ENCODE measurements at regions not wholly inside any gene's neighbourhood (a gene's known extent, or its start where the extent isn't known, plus 50 kb on each side); places are given as distances from the start of the nearest gene placed in this dataset.

DNA sequence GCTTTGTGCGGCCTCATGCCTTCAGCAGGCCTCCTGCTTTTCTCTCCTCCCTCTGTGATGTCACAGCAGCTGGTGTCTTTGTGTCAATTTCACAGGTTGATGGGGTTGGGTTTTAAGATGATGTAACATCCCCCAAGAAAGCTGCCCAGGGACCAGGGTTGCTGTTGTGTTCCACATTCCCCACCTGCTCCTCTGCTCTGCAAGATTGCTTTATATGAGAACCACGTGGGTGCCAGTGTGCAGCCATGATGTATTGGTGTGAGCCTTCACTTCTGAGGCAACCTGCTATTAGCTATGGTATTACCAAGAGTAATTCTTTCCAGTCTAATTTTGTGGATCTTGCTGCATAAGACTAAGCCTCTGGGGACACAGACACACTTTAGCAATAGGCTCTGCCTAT, 213.0 kb upstream of the ADAMTS16 start:
- Mint-ChIP-seq H3K9me3 (ENCODE audit: low read depth) (no peaks in the 10 kb centered on the region), H3K4me1 (no peaks in the 10 kb centered on the region), H3K27me3 (no peaks in the 10 kb centered on the region), H3K36me3 (ENCODE audit: low read depth) (no peaks in the 10 kb centered on the region), H3K27ac (no peak overlapping the region), H3K4me3 (no peak overlapping the region)
- DNase-seq = no peak
- intact Hi-C loops (cut with DNase I, micrococcal nuclease) = no loop called here
- no peak for ATAC-seq
- ChIA-PET CTCF (no interaction called here), POLR2A (no interaction called here)

DNA sequence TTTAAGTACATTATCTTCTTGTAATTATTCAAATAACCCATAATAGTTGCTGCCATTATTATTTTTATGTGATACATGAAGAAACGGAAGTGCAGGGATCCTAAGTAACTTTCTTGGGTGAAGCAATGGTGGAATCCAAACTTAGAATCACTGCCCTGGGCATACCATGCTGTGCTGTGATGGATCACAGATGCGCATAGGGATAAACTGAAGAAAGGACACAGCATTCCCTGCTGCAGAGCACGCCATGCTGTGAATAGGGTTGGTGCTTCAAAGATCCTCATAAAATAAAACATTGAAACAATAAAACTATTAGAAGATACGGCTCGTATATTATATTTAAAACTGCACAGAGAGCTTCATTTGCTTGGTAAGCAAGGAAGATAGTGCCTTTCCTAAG, 211.7 kb upstream of the ADAMTS16 start:
- POLR2A ChIA-PET = no interaction called here
- DNase-seq (no peak), ATAC-seq (no peak)
- Mint-ChIP-seq H3K27me3 (no peaks in the 10 kb centered on the region), H3K4me1 (no peaks in the 10 kb centered on the region), H3K27ac (no peak overlapping the region), H3K36me3 (ENCODE audit: low read depth) (no peaks in the 10 kb centered on the region), H3K4me3 (no peak overlapping the region), H3K9me3 (ENCODE audit: low read depth) (peaks cover 5% of the 10 kb centered on the region)
- intact Hi-C loops (cut with DNase I, micrococcal nuclease) = no loop called here
- CTCF ChIA-PET = no interaction called here

DNA sequence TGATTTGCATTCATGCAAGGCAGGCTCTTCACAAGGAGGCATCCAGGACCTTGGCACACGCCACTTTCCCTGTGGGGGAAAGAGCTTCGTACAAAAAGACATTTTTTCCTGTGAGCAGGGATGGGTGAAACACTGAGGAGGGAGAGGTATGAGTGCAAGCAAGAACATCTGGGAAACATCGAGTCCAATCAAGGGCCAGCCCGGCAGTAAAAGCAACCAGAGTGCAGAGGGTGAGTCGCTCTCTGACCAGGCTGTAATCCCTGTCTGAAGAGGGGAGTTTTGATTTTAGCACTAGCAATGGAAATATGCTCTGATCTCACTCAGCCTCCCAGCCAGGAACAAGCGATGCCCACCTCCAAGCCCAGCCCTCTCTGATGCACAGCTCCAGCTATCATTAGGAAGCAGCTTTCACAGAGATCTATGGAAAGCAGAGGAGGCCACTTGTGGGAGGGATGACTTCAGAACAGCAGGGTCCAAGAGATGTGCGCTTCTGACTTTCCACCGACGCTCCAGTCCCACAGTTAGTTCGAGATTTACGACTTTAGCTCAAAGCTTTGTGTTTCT, 211.0 kb upstream of the ADAMTS16 start:
- no peak overlapping the region for H3K4me3 Mint-ChIP-seq
- peaks cover 8% of the 10 kb centered on the region for H3K9me3 Mint-ChIP-seq (ENCODE audit: low read depth)
- H3K27me3 Mint-ChIP-seq = no peaks in the 10 kb centered on the region
- POLR2A ChIA-PET = no interaction called here
- CTCF ChIA-PET = no interaction called here
- DNase-seq (no peak), ATAC-seq (no peak)
- no peaks in the 10 kb centered on the region for H3K36me3 Mint-ChIP-seq (ENCODE audit: low read depth)
- no peaks in the 10 kb centered on the region for H3K4me1 Mint-ChIP-seq
- intact Hi-C loops (cut with DNase I, micrococcal nuclease) = no loop called here
- no peak overlapping the region for H3K27ac Mint-ChIP-seq

DNA sequence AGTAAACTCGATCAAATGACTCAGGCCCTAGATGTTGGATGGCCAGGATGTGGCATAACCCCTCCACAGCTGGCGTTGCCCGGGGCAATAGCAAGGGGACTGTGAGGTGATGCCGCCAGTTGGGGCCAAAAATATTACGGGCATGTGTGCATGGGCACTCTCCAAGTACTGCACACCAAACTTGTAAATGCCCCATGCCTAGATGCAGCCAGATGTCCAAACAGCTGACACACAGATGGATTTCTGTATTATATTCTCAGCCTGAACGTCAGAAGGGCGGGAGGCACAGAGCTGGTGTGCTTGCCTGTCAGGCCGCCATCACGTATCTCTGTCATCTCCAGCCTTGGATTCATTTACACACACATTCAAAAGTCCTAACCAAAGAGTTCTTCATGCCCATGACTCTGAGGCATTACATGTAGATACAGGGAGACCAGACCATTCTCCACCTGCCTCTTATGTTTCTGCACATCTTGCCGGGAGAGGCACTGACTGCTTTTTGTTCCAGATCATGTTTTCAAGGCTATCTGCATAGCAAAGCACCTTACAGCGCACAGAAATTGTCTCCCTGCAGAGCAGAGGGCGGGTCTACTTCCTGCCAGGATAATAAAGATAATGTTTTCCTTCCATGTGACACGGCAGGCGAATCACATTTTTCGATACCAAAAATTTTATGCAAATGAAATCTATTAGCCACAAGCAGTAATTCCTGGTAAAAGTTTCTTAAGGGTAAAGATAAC, 200.9 kb upstream of the ADAMTS16 start:
- no peak for ATAC-seq
- Mint-ChIP-seq H3K4me3 (no peak overlapping the region), H3K4me1 (no peaks in the 10 kb centered on the region), H3K27me3 (no peaks in the 10 kb centered on the region), H3K36me3 (ENCODE audit: low read depth) (no peaks in the 10 kb centered on the region), H3K9me3 (ENCODE audit: low read depth) (no peaks in the 10 kb centered on the region), H3K27ac (no peak overlapping the region)
- CTCF ChIA-PET = no interaction called here
- intact Hi-C loops (cut with DNase I, micrococcal nuclease) = no loop called here
- DNase-seq = no peak
- POLR2A ChIA-PET = no interaction called here

DNA sequence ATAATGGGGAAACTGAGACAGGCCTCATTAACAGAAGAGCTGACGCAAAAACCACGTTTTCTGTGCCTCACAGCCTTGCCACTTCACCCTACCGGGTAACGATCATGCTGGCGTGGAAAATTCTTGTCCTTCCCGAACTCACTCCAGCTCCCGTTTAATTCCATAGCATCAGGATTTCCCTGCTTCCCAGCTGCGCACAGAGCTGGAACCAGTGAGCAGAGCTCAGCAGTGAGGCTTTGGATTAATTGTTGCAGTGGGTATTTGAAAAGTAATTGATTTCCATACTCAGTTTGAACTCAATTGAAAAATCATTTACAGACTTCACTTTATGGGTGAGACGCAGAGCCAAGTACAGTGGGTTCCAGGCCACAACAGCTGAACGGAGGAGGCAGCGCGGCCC, 199.0 kb upstream of the ADAMTS16 start:
- DNase-seq (no peak), ATAC-seq (no peak)
- ChIA-PET CTCF (interaction anchor here (0.7 to 0.8 kb wide), 2 partner anchors 14 to 89 kb away, joined by 3 read pairs; no protein-coding TSS in a partner anchor), POLR2A (no interaction called here)
- intact Hi-C loops (cut with DNase I, micrococcal nuclease) = no loop called here
- Mint-ChIP-seq H3K9me3 (ENCODE audit: low read depth) (no peaks in the 10 kb centered on the region), H3K36me3 (ENCODE audit: low read depth) (no peaks in the 10 kb centered on the region), H3K4me3 (no peak overlapping the region), H3K27ac (no peak overlapping the region), H3K27me3 (no peaks in the 10 kb centered on the region), H3K4me1 (no peaks in the 10 kb centered on the region)

DNA sequence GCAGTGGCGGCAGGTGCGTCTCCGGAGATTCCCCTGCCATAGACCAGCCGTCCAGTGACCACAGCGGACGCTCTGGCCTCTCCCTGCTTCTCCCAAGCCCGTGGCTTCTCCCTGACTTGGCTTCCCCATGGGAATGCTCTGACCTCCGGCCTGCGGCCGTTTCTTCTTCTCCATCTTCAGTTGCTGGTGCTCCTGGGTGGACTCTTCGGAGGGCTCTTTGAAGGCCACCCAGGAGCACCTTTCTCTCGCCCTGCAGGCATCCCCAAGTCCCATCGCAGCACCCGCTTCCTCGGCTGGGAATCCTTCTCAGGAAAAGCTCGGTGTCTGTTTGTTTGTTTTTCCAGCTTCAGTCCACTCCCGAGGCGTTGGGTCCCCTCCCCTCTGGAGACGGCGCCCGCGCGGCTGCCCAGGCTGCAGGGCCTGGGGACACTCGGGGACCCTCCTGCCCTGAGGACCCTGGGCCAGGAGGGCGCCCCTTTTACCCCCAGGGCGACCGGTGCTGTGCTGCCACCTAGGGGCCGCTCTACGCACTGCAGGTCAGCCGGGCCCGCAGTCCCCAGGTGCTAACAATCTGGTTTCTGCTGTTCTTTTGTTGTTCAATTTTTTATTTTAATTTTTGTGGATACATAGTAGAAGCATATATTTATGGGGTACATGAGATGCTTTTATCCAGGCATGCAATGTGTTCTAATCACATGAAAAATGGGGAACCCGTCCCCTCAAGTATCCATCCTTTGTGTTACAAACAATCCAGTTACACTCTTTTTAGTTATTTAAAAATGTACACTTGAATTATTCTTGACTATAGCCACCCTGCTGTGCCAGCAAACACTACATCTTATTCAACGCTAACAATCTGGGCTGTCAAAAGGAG, 197.9 kb upstream of the ADAMTS16 start:
- Mint-ChIP-seq H3K4me1 (no peaks in the 10 kb centered on the region), H3K27ac (no peak overlapping the region), H3K9me3 (ENCODE audit: low read depth) (no peaks in the 10 kb centered on the region), H3K4me3 (no peak overlapping the region), H3K27me3 (no peaks in the 10 kb centered on the region), H3K36me3 (ENCODE audit: low read depth) (no peaks in the 10 kb centered on the region)
- DNase-seq (peak; percentile 35), ATAC-seq (no peak)
- CTCF ChIA-PET = interaction anchor here (0.8 to 0.9 kb wide), 2 partner anchors 13 to 62 kb away, joined by 3 read pairs; no protein-coding TSS in a partner anchor
- POLR2A ChIA-PET = no interaction called here
- intact Hi-C loops (cut with DNase I, micrococcal nuclease) = loop anchor here in 1 of 2 experiments (2.0 kb wide), 1 partner anchor 63 kb away; no protein-coding TSS in a partner anchor

DNA sequence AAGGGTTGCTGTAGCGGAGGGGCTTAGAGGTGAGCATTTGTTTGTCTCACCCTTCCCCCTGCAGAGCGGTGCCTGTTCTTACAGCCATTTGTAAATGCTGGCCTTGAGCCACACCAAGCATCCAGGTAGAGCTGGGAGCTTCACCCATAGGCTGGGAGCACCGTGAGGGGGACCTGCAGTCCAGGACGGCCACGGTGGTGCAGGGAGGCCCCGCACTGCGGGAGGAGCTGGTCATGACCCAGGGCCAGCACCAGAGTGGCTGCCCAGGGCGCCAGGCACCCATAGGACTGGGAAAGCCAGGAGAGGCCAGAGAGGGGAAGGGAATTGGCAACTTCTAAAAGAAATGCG, 197.3 kb upstream of the ADAMTS16 start:
- no peaks in the 10 kb centered on the region for H3K4me1 Mint-ChIP-seq
- no peak for ATAC-seq
- intact Hi-C loops (cut with DNase I, micrococcal nuclease) = loop anchor here in 1 of 2 experiments (2.0 kb wide), 1 partner anchor 64 kb away; no protein-coding TSS in a partner anchor
- H3K36me3 Mint-ChIP-seq (ENCODE audit: low read depth) = no peaks in the 10 kb centered on the region
- POLR2A ChIA-PET = no interaction called here
- H3K4me3 Mint-ChIP-seq = no peak overlapping the region
- CTCF ChIA-PET = no interaction called here
- no peaks in the 10 kb centered on the region for H3K27me3 Mint-ChIP-seq
- DNase-seq = no peak
- H3K27ac Mint-ChIP-seq = no peak overlapping the region
- no peaks in the 10 kb centered on the region for H3K9me3 Mint-ChIP-seq (ENCODE audit: low read depth)

DNA sequence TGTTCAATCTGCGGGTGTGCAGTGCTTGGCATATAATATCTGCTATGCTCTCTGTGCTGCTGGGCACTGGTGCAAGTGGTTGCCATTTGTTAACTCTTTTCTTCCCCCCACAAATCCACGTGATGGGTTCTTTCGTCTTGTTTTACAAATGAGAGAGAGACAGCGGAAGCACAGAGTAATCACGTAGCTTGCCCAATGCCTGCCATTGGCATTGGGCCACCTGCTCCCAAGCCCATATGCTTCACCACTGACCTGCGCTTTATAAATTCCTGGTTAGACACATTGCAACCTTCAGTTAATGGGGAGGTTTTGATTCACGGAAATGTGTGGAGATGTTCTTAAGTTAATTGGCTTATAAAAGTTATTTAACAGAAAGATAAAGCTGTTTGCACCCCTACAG, 194.8 kb upstream of the ADAMTS16 start:
- intact Hi-C loops (cut with DNase I, micrococcal nuclease) = no loop called here
- Mint-ChIP-seq H3K9me3 (ENCODE audit: low read depth) (no peaks in the 10 kb centered on the region), H3K36me3 (ENCODE audit: low read depth) (no peaks in the 10 kb centered on the region), H3K4me1 (no peaks in the 10 kb centered on the region), H3K4me3 (no peak overlapping the region), H3K27me3 (no peaks in the 10 kb centered on the region), H3K27ac (no peak overlapping the region)
- ATAC-seq (no peak), DNase-seq (no peak)
- POLR2A ChIA-PET = no interaction called here
- CTCF ChIA-PET = interaction anchor here (1.2 kb wide), 1 partner anchor 14 kb away, joined by 3 read pairs; no protein-coding TSS in a partner anchor

DNA sequence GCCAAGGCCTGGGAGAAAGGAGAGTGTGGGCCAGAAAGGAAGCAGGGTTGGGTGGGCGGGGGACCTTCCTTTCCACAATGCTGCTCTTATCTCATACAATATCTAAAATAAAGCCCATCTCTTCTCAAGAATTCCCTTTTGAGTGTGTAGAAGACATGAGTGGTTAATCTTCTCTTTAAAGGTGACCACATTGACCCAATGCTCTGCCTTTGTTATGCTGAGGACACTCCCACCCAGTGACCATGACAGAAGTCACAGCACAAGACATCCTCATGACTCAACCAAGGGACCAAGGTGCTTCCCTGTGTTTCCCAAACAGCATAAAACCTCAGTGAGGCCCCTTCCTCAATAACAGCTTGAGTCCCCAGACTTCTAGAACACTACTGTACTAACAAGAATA, 193.0 kb upstream of the ADAMTS16 start:
- no peaks in the 10 kb centered on the region for H3K9me3 Mint-ChIP-seq (ENCODE audit: low read depth)
- H3K36me3 Mint-ChIP-seq (ENCODE audit: low read depth) = no peaks in the 10 kb centered on the region
- no peaks in the 10 kb centered on the region for H3K4me1 Mint-ChIP-seq
- ChIA-PET CTCF (no interaction called here), POLR2A (no interaction called here)
- no peak for ATAC-seq
- no peak overlapping the region for H3K4me3 Mint-ChIP-seq
- no peak for DNase-seq
- H3K27me3 Mint-ChIP-seq = no peaks in the 10 kb centered on the region
- intact Hi-C loops (cut with DNase I, micrococcal nuclease) = no loop called here
- no peak overlapping the region for H3K27ac Mint-ChIP-seq

DNA sequence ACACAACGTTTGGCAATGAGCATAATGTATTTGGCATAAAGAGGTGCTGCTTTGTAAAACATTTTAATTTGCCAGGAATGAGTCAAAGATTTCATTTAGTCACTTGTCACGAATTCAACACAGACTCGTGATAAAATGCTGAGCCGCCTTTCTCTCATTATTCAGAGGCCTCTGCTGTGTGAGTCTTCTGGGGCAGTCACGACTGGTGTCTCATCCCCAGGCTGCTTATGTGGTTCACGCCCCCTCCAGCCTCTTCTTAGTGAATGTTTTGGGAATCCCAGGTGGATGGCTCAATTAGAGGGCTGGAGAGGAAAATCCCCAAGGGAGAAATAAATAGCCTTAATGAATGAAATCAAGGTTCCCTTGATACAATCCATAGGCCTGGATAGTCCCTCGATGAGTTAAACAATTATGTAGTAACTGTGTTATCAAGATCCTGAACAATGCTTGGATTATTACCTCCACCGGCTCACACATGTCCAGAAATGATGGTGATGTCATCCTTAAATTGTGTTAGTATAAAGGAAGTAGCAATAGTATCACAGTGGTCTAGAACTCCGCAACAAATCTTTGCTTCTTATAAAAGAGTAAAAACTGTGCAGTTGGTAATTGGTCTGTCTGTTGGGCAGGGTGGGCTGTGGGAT, 192.1 kb upstream of the ADAMTS16 start:
- H3K27me3 Mint-ChIP-seq = no peaks in the 10 kb centered on the region
- no peaks in the 10 kb centered on the region for H3K9me3 Mint-ChIP-seq (ENCODE audit: low read depth)
- DNase-seq (no peak), ATAC-seq (no peak)
- intact Hi-C loops (cut with DNase I, micrococcal nuclease) = no loop called here
- ChIA-PET CTCF (no interaction called here), POLR2A (no interaction called here)
- no peak overlapping the region for H3K27ac Mint-ChIP-seq
- H3K4me3 Mint-ChIP-seq = no peak overlapping the region
- H3K4me1 Mint-ChIP-seq = no peaks in the 10 kb centered on the region
- no peaks in the 10 kb centered on the region for H3K36me3 Mint-ChIP-seq (ENCODE audit: low read depth)

DNA sequence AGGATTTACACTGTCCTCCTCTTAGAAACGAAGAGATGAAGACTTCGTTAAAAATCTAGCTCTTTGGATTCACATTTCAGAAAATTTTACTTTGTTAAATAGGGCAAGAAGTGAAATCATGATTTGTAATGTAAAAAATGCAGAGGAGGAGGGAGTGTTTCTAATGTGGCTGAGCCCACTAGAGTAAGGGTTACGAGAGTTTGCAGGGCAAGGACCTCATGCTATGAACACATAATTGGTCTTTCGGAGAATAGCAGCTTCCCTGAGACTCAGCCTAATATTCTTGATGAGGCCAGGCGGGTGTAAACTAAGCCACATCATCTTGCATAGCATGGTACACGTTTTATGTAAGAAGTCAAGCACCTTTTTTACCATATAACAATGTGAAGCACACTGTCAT, 191.0 kb upstream of the ADAMTS16 start:
- DNase-seq (no peak), ATAC-seq (no peak)
- no peak overlapping the region for H3K4me3 Mint-ChIP-seq
- H3K9me3 Mint-ChIP-seq (ENCODE audit: low read depth) = no peaks in the 10 kb centered on the region
- no peaks in the 10 kb centered on the region for H3K27me3 Mint-ChIP-seq
- H3K27ac Mint-ChIP-seq = no peak overlapping the region
- intact Hi-C loops (cut with DNase I, micrococcal nuclease) = no loop called here
- POLR2A ChIA-PET = no interaction called here
- H3K4me1 Mint-ChIP-seq = no peaks in the 10 kb centered on the region
- CTCF ChIA-PET = no interaction called here
- H3K36me3 Mint-ChIP-seq (ENCODE audit: low read depth) = no peaks in the 10 kb centered on the region

DNA sequence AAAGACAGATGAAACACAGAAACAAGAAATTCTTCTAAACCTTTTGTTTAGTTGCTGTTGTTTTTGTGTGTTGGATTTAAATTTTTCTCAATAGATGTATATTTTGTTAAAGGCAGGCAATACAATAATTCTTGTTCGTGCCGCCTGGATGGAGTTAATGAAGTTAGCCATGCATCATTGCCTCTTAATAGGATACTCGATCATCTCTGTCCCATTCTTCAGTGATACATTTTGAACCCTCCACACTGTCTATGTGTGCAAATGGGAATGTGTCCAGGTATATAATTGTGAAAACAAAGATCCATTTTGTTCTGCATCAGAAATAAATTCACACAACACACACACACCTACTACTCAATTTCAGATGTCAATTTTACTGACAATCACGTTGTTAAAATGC, 186.6 kb upstream of the ADAMTS16 start:
- Mint-ChIP-seq H3K36me3 (ENCODE audit: low read depth) (no peaks in the 10 kb centered on the region), H3K27me3 (peaks cover 2% of the 10 kb centered on the region), H3K4me1 (no peaks in the 10 kb centered on the region), H3K27ac (no peak overlapping the region), H3K9me3 (ENCODE audit: low read depth) (no peaks in the 10 kb centered on the region), H3K4me3 (no peak overlapping the region)
- POLR2A ChIA-PET = no interaction called here
- DNase-seq (no peak), ATAC-seq (no peak)
- CTCF ChIA-PET = no interaction called here
- intact Hi-C loops (cut with DNase I, micrococcal nuclease) = no loop called here

Measured in activated CD4-positive, alpha-beta T cell treated with anti-CD3 and anti-CD28 coated beads for 36 hours (primary cell).